HG03432 (cell line): ENCODE measurements at regions not wholly inside any gene's neighbourhood (a gene's known extent, or its start where the extent isn't known, plus 50 kb on each side); places are given as distances from the start of the nearest gene placed in this dataset.

Experiments
- ATAC-seq: cut with Tn5 transposase; IDR thresholded peaks from one replicate; pipeline ENCODE4 v1.9.1; 2021; ENCODE audit warnings: mild to moderate bottlenecking, moderate library complexity; ENCODE audit not compliant: unreplicated experiment

GRCh38 chr5:87966213-87966612 is 302.4 kb downstream of the TMEM161B start:
- ATAC-seq, result no peak

GRCh38 chr5:87954121-87954520 is 314.5 kb downstream of the TMEM161B start:
- ATAC-seq, result no peak

GRCh38 chr5:87951661-87952060 is 317.0 kb downstream of the TMEM161B start:
- no peak for ATAC-seq

- ATAC-seq, result no peak
Observed at GRCh38 chr5:87949676-87950631, 318.7 kb downstream of the TMEM161B start.

GRCh38 chr5:87948486-87948885 is 320.2 kb downstream of the TMEM161B start:
- no peak for ATAC-seq

GRCh38 chr5:87946271-87946670 is 322.4 kb downstream of the TMEM161B start:
- no peak for ATAC-seq

- no peak for ATAC-seq
Observed at GRCh38 chr5:87945286-87945650, 323.4 kb downstream of the TMEM161B start.

GRCh38 chr5:87944553-87945285 is 323.9 kb downstream of the TMEM161B start:
- no peak for ATAC-seq

GRCh38 chr5:87940775-87941174 is 327.9 kb downstream of the TMEM161B start:
- ATAC-seq, result no peak

GRCh38 chr5:87936667-87937066 is 332.0 kb downstream of the TMEM161B start:
- ATAC-seq, result no peak

- no peak for ATAC-seq
Observed at GRCh38 chr5:87924436-87924835, 344.2 kb downstream of the TMEM161B start.

GRCh38 chr5:87916320-87916719 is 352.3 kb downstream of the TMEM161B start:
- no peak for ATAC-seq

- ATAC-seq, result no peak
Observed at GRCh38 chr5:87912419-87912818, 356.2 kb downstream of the TMEM161B start.

GRCh38 chr5:87909382-87909781 is 359.3 kb downstream of the TMEM161B start:
- ATAC-seq, result no peak

GRCh38 chr5:87906962-87907361 is 361.7 kb downstream of the TMEM161B start:
- ATAC-seq, result no peak

- ATAC-seq, result no peak
Observed at GRCh38 chr5:87900419-87900818, 368.2 kb downstream of the TMEM161B start.

- peak; percentile 88 for ATAC-seq
Observed at GRCh38 chr5:87899721-87900131, 368.9 kb downstream of the TMEM161B start.

- no peak for ATAC-seq
Observed at GRCh38 chr5:87899208-87899661, 369.4 kb downstream of the TMEM161B start.

GRCh38 chr5:87898574-87898973 is 370.1 kb downstream of the TMEM161B start:
- no peak for ATAC-seq

- no peak for ATAC-seq
Observed at GRCh38 chr5:87888139-87888538, 380.5 kb downstream of the TMEM161B start.

GRCh38 chr5:87887247-87887646 is 381.4 kb downstream of the TMEM161B start:
- no peak for ATAC-seq

GRCh38 chr5:87886164-87886563 is 382.5 kb downstream of the TMEM161B start:
- ATAC-seq, result no peak
